HepG2 (cell line): ENCODE measurements at regions not wholly inside any gene's neighbourhood (a gene's known extent, or its start where the extent isn't known, plus 50 kb on each side); places are given as distances from the start of the nearest gene placed in this dataset.

Source experiments
- ATAC-seq: fragments of 200-7000 bp; cut with Tn5 transposase; 3 replicates; pipeline ENCODE4 v1.9.1; 2020; ENCODE audit warnings: mild to moderate bottlenecking, moderate library complexity
- BruUV-seq: library from RNA; stranded (reverse); fragments of 400-500 nt; replicated peaks from 2 replicates; lab custom pipeline; 2021; lab: Mats Ljungman, UMichigan
- CTCF ChIA-PET: fragments of 300-600 bp; formaldehyde crosslinking; extraction: SDS; loops from one replicate; lab custom pipeline; 2021; ENCODE audit warnings: low total read pairs, inconsistent platforms, low intra/inter-chr PET ratio; lab: Yijun Ruan, JAX
- POLR2A ChIA-PET: fragments of 350-600 bp; sonication (Branson Sonifier 250); formaldehyde crosslinking; loops from one replicate; lab custom pipeline; 2020; ENCODE audit warnings: antibody characterized with exemption, inconsistent platforms; lab: Yijun Ruan, JAX
- DNase-seq: peaks from one replicate; pipeline ENCODE4 v3.0.0-alpha.2; 2015; ENCODE audit warnings: low spot score
- FAIRE-seq: peaks from 3 replicates; lab custom pipeline; 2011; peaks lifted over from hg19 to GRCh38; lab: Jason Lieb, UNC
- H2AFZ ChIP-seq: one replicate; pipeline ENCODE4 v1.6.1; 2011; ENCODE audit warnings: low read length, inconsistent platforms
- H3K27ac ChIP-seq: fragments of 300-600 bp; 3 replicates; pipeline ENCODE4 v1.8.0; 2011; ENCODE audit warnings: mixed run types, mild to moderate bottlenecking, mixed read lengths, low read length, inconsistent platforms; ENCODE audit not compliant: insufficient read depth; ENCODE audit errors: extremely low read length
- H3K27me3 ChIP-seq, 2 experiments: fragments of 200-600 bp in 1 of 2; 2 replicates in 1 of 2; 3 replicates in 1 of 2; pipeline versions ENCODE4 v1.6.0 to v1.8.0; 2011; ENCODE audit warnings: low read length in 2 of 2, mild to moderate bottlenecking in 2 of 2, moderate library complexity in 2 of 2, inconsistent platforms in 1 of 2; ENCODE audit not compliant: insufficient read depth in 2 of 2, control insufficient read depth in 1 of 2
- H3K36me3 ChIP-seq, 2 experiments: fragments of 200-600 bp in 1 of 2; replicated peaks in 1 of 2; 2 replicates in 1 of 2; 3 replicates in 1 of 2; pipeline versions ENCODE4 v1.5.1 to v1.8.0; 2011; ENCODE audit warnings: low read length in 2 of 2, inconsistent platforms in 1 of 2; ENCODE audit not compliant: insufficient read depth in 2 of 2, control insufficient read depth in 1 of 2
- H3K4me1 ChIP-seq: 2 replicates; pipeline ENCODE4 v1.5.1; 2012; ENCODE audit warnings: low read length, inconsistent platforms; ENCODE audit not compliant: insufficient read depth
- H3K4me2 ChIP-seq: 2 replicates; pipeline ENCODE4 v1.6.0; 2011; ENCODE audit warnings: low read depth, low read length, inconsistent platforms
- H3K4me3 ChIP-seq, 3 experiments: fragments of 200-600 bp in 1 of 3; sonication (generic), shearing (Covaris generic) in 1 of 3; replicated peaks in 1 of 3; 2 replicates each; pipeline ENCODE4 v1.5.1; 2011 to 2016; ENCODE audit warnings: low read length in 3 of 3, inconsistent platforms in 2 of 3, low read depth in 2 of 3, mild to moderate bottlenecking in 2 of 3, control low read depth in 1 of 3, mixed read lengths in 1 of 3; ENCODE audit not compliant: insufficient read depth in 1 of 3
- H3K79me2 ChIP-seq: one replicate; pipeline ENCODE4 v1.6.1; 2011; ENCODE audit warnings: low read length, inconsistent platforms; ENCODE audit not compliant: insufficient read depth
- H3K9ac ChIP-seq: 2 replicates; pipeline ENCODE4 v1.6.0; 2011; ENCODE audit warnings: mild to moderate bottlenecking, low read depth, low read length, inconsistent platforms; ENCODE audit not compliant: insufficient read depth
- H3K9me3 ChIP-seq: 2 replicates; pipeline ENCODE4 v1.5.1; 2012; ENCODE audit warnings: mild to moderate bottlenecking, low read length
- H4K20me1 ChIP-seq: 2 replicates; pipeline ENCODE4 v1.6.0; 2011; ENCODE audit warnings: inconsistent platforms, mild to moderate bottlenecking, low read length, moderate library complexity; ENCODE audit not compliant: insufficient read depth
- CREM ChIP-seq, 2 experiments: sonication (generic) in 1 of 2; formaldehyde crosslinking in 1 of 2; IDR thresholded peaks; 2 replicates each; pipeline versions ENCODE4 v1.4.0 to v1.6.1; 2016 to 2020; ENCODE audit warnings: antibody characterized with exemption in 1 of 2, mild to moderate bottlenecking in 1 of 2, missing genetic modification reagents in 1 of 2
- HNRNPK ChIP-seq: fragments of 200-400 bp; formaldehyde crosslinking; IDR thresholded peaks from 2 replicates; pipeline ENCODE4 v1.6.1; 2018; ENCODE audit warnings: low read length, low read depth, moderate library complexity, mild to moderate bottlenecking; ENCODE audit not compliant: poor library complexity, severe bottlenecking
- JDP2 ChIP-seq: sonication (generic); formaldehyde crosslinking; IDR thresholded peaks from 2 replicates; pipeline ENCODE4 v1.8.1; 2022; ENCODE audit warnings: missing genetic modification reagents, borderline replicate concordance
- JUNB ChIP-seq: sonication (generic); formaldehyde crosslinking; IDR thresholded peaks from 2 replicates; pipeline ENCODE4 v1.8.0; 2022; ENCODE audit warnings: missing genetic modification reagents, mild to moderate bottlenecking, borderline replicate concordance
- KAT8 ChIP-seq: IDR thresholded peaks from 2 replicates; pipeline ENCODE4 v1.6.1; 2016; ENCODE audit warnings: missing genetic modification reagents, missing compliant biosample characterization
- KDM2A ChIP-seq: sonication (generic); formaldehyde crosslinking; IDR thresholded peaks from 2 replicates; pipeline ENCODE4 v1.4.0; 2020; ENCODE audit warnings: low read depth, missing genetic modification reagents, borderline replicate concordance
- MTF2 ChIP-seq: sonication (generic); formaldehyde crosslinking; IDR thresholded peaks from 2 replicates; pipeline ENCODE4 v1.5.0; 2020; ENCODE audit warnings: missing genetic modification reagents, borderline replicate concordance
- NCOA5 ChIP-seq: sonication (generic); formaldehyde crosslinking; IDR thresholded peaks from 2 replicates; pipeline ENCODE4 v1.4.0; 2020; ENCODE audit warnings: missing genetic modification reagents
- RAD51 ChIP-seq: fragments of 450-650 bp; IDR thresholded peaks from 2 replicates; pipeline ENCODE4 v1.6.1; 2016; ENCODE audit warnings: borderline replicate concordance
- RBAK ChIP-seq: sonication (generic); formaldehyde crosslinking; IDR thresholded peaks from 2 replicates; pipeline ENCODE4 v1.5.1; 2020; ENCODE audit warnings: mild to moderate bottlenecking, missing genetic modification reagents
- REXO4 ChIP-seq: sonication (generic); formaldehyde crosslinking; IDR thresholded peaks from 2 replicates; pipeline ENCODE4 v1.8.0; 2022; ENCODE audit warnings: missing genetic modification reagents, mild to moderate bottlenecking, borderline replicate concordance
- SNAI1 ChIP-seq: sonication (generic); formaldehyde crosslinking; IDR thresholded peaks from 2 replicates; pipeline ENCODE4 v1.5.0; 2020; ENCODE audit warnings: mild to moderate bottlenecking, missing genetic modification reagents, borderline replicate concordance
- ZNF260 ChIP-seq: sonication (generic); formaldehyde crosslinking; IDR thresholded peaks from 2 replicates; pipeline ENCODE4 v1.4.0; 2020; ENCODE audit warnings: missing genetic modification reagents, low read depth, mild to moderate bottlenecking, borderline replicate concordance
- ZNF274 ChIP-seq: sonication (generic); formaldehyde crosslinking; IDR thresholded peaks from 2 replicates; pipeline ENCODE4 v1.5.1; 2020; ENCODE audit warnings: mild to moderate bottlenecking, missing genetic modification reagents
- ZNF292 ChIP-seq: sonication (generic); formaldehyde crosslinking; IDR thresholded peaks from 2 replicates; pipeline ENCODE4 v1.8.1; 2022; ENCODE audit warnings: mild to moderate bottlenecking, low read depth, missing genetic modification reagents, borderline replicate concordance
- ZNF782 ChIP-seq: sonication (generic); formaldehyde crosslinking; IDR thresholded peaks from 2 replicates; pipeline ENCODE4 v1.4.0; 2020; ENCODE audit warnings: missing genetic modification reagents, mild to moderate bottlenecking, borderline replicate concordance
- WGBS: methylation state at CpG from one replicate; pipeline ENCODE4 v1.1.6; 2017; ENCODE audit warnings: low lambda C conversion rate; 5-methylcytosine and 5-hydroxymethylcytosine counted together
- in situ Hi-C: cut with HindIII; loops from 2 replicates; pipeline ENCODE4 v1.10.0; 2017; ENCODE audit warnings: low pct_unique_long_range_greater_than_20kb; ENCODE audit not compliant: extremely low pct_ligation_motif_present
- intact Hi-C: fragments of 100-400 bp; cut with micrococcal nuclease; formaldehyde crosslinking; loops from one replicate; pipeline ENCODE4 v1.10.0; 2022; ENCODE audit not compliant: unreplicated experiment
- TF ChIP-seq, protein P1 (sequence below): sonication (generic); formaldehyde crosslinking; IDR thresholded peaks from 2 replicates; pipeline ENCODE4 v1.4.0; 2020; ENCODE audit warnings: missing genetic modification reagents, mild to moderate bottlenecking, borderline replicate concordance
- TF ChIP-seq, protein P2 (sequence below): sonication (generic); formaldehyde crosslinking; conservative IDR thresholded peaks from 2 replicates; pipeline ENCODE4 v1.4.0; 2020; ENCODE audit warnings: missing genetic modification reagents

DNA sequence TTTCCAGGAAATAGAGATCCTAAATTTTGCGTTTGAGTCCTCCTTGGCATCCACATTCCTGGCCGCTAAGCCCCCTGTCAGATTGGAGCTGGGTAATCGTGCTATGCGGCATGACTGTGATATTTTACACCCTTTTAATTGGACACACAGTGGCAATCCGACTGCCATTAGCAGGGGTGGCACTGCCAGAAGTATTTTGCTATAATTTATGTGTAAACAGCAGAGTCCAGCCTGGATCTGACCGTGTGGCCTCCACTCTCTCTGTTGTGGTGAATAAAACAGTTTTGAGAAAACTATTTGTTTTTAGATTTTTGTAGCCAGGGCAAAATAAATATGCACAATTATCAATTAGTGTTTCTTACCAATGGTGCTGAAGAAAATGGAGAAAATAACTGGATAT lies 281.0 kb upstream of the IRX2 start (continued):
- TF ChIP-seq ZNF782 (CRISPR knock-in tag) (no peak), SNAI1 (CRISPR knock-in tag) (no peak), MTF2 (CRISPR knock-in tag) (no peak), ZNF274 (no peak)

DNA sequence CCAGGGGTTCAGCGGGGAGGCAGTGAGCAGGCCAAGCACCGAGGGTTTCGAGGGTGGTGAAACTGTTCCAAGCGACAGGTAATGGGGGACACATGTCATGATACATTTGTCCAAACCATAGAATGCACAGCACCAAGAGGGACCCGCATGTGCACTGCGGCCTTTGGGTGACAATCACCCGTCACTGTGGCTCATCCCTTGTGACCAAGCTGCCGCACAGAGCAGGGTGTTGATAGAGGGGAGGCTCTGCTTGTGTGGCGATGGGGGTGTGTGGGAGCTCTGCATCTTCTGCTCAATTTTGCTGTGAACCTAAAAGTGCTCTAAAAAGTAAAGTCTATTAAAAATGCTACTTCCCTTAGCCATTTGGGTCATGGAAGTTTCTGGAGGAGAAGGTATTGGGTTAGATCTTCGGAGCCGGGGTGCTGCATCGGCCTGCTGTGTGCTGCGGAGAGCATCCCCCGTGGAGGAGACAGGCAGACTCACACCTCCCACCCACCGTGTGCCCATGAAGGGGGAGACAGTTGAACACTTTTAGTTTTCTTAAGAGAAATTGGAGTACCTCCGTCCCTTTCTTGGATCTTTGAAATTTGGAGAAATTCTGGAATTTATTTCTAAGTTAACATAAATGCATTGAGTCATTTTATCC lies 280.4 kb upstream of the IRX2 start:
- no peaks in the 10 kb centered on the region for H4K20me1 ChIP-seq
- H3K36me3 ChIP-seq: no peaks in the 10 kb centered on the region
- 50% methylated on average over 13 of the region's 16 CpGs for WGBS
- H3K27me3 ChIP-seq: no peaks in the 10 kb centered on the region; a peak in 1 of 5 replicates
- ATAC-seq: no peak
- no peak overlapping the region for H2AFZ ChIP-seq
- intact Hi-C loops: no loop called here
- FAIRE-seq: no peak
- H3K9me3 ChIP-seq: no peaks in the 10 kb centered on the region
- no peak overlapping the region for H3K4me2 ChIP-seq
- ChIA-PET POLR2A (no interaction called here), CTCF (no interaction called here)
- no peak overlapping the region for H3K9ac ChIP-seq
- BruUV-seq: no TSS peak
- no peak overlapping the region for H3K4me3 ChIP-seq
- no peak for DNase-seq
- H3K27ac ChIP-seq: no peak overlapping the region
- in situ Hi-C loops: no loop called here
- no peaks in the 10 kb centered on the region for H3K79me2 ChIP-seq
- no peaks in the 10 kb centered on the region for H3K4me1 ChIP-seq
- TF ChIP-seq HNRNPK (no peak), ZNF292 (CRISPR knock-in tag) (no peak), REXO4 (CRISPR knock-in tag) (no peak), CREM (IDR thresholded peaks at IDR 0.05) (no peak), CREM (CRISPR knock-in tag; IDR thresholded peaks at IDR 0.05) (no peak), RBAK (CRISPR knock-in tag) (no peak), KDM2A (CRISPR knock-in tag) (no peak), JUNB (CRISPR knock-in tag) (no peak), JDP2 (no peak), KAT8 (CRISPR knock-in tag) (no peak), NCOA5 (CRISPR knock-in tag) (no peak), ZNF260 (CRISPR knock-in tag) (no peak), RAD51 (no peak)
- TF ChIP-seq, protein P1, sequence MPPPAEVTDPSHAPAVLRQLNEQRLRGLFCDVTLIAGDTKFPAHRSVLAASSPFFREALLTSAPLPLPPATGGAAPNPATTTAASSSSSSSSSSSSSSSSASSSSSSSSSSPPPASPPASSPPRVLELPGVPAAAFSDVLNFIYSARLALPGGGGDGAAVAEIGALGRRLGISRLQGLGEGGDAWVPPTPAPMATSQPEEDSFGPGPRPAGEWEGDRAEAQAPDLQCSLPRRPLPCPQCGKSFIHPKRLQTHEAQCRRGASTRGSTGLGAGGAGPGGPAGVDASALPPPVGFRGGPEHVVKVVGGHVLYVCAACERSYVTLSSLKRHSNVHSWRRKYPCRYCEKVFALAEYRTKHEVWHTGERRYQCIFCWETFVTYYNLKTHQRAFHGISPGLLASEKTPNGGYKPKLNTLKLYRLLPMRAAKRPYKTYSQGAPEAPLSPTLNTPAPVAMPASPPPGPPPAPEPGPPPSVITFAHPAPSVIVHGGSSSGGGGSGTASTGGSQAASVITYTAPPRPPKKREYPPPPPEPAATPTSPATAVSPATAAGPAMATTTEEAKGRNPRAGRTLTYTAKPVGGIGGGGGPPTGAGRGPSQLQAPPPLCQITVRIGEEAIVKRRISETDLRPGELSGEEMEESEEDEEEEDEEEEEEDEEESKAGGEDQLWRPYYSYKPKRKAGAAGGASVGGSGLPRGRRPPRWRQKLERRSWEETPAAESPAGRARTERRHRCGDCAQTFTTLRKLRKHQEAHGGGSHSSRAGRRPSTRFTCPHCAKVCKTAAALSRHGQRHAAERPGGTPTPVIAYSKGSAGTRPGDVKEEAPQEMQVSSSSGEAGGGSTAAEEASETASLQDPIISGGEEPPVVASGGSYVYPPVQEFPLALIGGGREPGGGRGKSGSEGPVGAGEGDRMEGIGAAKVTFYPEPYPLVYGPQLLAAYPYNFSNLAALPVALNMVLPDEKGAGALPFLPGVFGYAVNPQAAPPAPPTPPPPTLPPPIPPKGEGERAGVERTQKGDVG (CRISPR knock-in tag): no peak
- TF ChIP-seq, protein P2, sequence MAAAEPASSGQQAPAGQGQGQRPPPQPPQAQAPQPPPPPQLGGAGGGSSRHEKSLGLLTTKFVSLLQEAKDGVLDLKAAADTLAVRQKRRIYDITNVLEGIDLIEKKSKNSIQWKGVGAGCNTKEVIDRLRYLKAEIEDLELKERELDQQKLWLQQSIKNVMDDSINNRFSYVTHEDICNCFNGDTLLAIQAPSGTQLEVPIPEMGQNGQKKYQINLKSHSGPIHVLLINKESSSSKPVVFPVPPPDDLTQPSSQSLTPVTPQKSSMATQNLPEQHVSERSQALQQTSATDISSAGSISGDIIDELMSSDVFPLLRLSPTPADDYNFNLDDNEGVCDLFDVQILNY (CRISPR knock-in tag): no peak
